Islet precursor cell (in vitro differentiated cells): ENCODE measurements at regions not wholly inside any gene's neighbourhood (a gene's known extent, or its start where the extent isn't known, plus 50 kb on each side); places are given as distances from the start of the nearest gene placed in this dataset.
"Not testable (repeated sequence)": the region's sequence is repeated elsewhere in the genome, so short reads cannot be mapped to it uniquely, and the experiment has no call there.

ENCODE experiments used
- DNase-seq: peaks from one replicate; pipeline ENCODE4 v3.0.0-alpha.2; 2018

DNA sequence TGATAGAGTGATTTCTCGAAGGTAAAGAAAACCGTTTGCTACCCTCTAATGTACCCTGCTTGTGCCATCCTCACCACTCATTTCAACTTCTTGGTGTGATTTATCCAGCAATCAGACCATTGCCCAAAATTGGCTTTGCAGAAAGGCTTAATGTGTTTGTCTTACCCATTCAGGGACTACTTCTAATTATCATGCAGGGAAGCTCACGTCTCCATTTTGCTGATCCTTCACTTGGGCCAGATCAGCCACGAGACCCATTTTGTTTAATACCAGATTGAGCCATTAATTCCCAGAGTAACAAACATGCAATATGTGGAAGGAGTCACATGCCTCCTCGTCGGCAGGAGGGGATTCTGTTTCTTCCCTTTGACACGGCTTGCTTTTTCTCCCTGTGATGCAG lies 51.1 kb upstream of the CRY1 start:
- DNase-seq = no peak

DNA sequence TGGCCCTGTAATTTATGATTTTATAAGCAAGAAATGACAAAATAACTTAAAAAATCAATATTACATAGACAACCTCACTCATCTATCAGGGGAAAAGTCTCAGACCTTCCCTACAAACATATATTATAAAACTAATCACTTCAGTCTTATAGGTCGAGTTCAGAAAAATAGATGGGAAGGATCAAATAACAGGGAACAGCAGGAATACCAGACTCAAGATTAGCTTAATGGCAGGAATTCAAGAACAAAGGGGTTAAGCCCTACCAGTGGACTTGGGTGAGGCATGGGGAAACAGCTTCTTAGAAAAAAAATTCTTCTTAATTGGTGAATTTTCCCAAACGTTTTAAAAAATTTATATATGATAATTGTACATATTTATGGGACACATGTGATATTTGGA lies 51.6 kb upstream of the CRY1 start:
- no peak for DNase-seq

DNA sequence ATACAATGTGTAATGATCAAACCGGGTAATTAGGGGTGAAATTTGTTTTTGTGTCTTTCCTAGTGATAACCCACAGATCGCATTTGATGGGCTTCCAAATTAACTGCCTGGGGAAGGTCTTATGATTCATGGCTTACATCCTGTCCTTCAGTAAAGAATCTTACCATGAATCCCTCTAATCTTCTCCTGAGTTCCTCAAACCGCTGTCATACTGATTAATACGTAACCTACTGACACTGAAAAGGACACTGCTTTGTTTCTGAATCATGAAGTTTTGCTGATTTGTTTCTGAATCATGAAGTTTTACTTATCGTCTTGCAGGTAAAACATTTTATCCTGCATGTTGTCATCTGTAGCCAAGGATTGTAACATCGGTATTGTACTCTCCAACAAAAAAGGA lies 52.0 kb upstream of the CRY1 start:
- DNase-seq = no peak

- DNase-seq = no peak
Measured at GRCh38 chr12:107148107-107148506, 54.8 kb upstream of the CRY1 start.

GRCh38 chr12:107152315-107152714 lies 59.0 kb upstream of the CRY1 start:
- DNase-seq = no peak

GRCh38 chr12:107159384-107159900 lies 66.1 kb upstream of the CRY1 start:
- DNase-seq = no peak

- no peak for DNase-seq
Measured at GRCh38 chr12:107163413-107163812, 70.1 kb upstream of the CRY1 start.

DNA sequence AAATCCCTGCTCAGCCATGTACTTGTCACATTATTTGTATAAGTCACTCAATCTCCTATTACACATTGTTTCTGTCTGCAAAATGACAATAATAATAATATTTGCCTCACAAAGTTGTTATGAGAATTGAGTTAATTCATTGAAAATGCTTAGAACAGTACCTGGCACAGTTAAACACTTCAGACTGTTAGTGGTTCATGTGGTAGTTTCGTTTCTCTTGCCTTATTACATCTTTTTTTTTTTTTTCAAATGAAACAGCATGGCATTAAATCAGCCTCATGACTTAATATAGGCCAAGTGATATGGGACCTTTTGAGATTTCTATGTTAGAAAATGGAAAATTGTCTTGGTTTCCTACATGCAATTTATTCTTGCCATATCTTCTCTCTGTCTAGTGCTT lies 71.0 kb upstream of the CRY1 start:
- no peak for DNase-seq

DNA sequence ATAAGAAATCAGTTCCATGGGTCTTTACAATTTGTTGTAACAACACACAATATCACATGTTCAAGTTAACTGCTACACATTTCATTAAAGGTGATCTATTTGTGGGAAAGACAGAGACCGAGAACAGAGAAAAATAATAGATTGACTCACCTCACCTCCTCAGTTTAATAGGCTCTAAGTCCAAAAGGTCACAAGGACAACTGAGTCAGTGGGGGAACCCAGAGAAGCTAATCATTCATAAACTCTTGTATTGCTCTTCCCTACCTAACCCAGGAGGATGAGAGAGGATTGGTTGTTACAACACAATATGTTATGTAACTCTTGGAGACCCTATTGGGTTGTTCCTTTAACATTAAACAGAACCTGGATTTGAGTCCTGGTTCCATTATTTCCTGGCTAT lies 72.2 kb upstream of the CRY1 start:
- DNase-seq = no peak

- no peak for DNase-seq
Measured at GRCh38 chr12:107167756-107168155, 74.4 kb upstream of the CRY1 start.

GRCh38 chr12:107169200-107169599 lies 75.9 kb upstream of the CRY1 start:
- no peak for DNase-seq

GRCh38 chr12:107178776-107179175 lies 85.4 kb upstream of the CRY1 start:
- no peak for DNase-seq

GRCh38 chr12:107179871-107180270 lies 86.5 kb upstream of the CRY1 start:
- no peak for DNase-seq

DNA sequence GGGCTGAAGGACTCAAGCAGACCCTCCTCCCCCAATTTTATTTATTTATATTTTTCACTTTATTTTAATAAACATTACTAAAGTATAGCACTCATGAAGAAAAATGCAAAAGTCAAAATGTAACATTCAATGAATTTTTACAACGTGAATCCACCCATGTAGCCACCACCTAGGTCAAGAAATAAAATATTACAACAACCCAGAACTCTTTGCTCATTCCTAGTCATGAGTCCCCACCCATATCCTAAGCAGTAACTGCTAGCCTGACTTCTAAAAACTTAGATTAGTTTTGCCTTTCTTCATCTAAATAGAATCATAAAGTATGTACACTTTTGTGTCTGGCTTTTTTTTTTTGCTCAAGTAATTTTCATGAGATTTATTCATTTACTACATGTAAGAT lies 86.9 kb upstream of the CRY1 start:
- no peak for DNase-seq

DNA sequence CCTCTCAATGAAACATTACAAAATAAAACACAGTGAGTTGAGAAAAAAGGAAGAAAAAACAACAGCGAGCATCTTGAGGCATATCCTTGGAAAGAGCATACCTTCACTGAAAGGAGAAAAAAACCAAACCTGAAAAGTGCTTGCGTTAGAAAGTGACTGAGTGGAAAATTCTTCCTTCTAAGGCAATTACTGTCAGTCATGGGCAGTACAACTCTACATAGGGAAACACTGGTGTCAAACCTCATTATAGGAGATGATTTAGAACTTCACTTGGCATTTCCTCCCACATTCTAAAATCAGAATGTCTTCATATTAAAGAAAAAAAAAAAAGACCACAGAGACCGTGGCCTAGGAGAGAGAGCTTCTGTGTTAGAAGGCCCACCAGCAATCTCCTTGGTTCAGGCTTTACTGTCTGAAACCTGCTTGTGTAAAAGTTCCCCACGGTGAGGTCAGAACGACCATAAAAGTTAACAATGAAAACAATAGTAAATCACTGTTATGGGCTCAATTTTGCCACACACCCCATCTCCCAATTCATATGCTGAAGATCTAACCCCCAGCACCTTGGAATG lies 91.1 kb upstream of the CRY1 start:
- no peak for DNase-seq

DNA sequence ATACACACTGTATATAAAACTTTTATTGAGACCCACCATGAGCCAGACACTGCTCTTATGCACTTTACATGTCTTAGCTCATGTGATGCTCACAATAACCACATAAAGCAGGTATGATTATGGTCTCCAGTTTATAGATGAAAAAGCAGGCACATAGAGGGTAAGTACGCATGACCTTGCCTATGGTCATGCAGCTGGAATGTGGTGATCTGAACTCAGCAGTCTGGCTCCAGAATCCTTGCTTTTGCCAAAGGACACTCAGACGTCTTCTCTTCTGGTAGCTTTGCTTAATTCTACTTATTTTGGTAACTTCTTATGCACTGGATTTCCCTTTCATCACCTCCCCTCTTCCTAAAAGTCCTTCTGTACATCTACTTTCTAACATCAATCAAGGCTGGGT lies 103.3 kb upstream of the CRY1 start:
- DNase-seq = no peak

- DNase-seq = no peak
Measured at GRCh38 chr12:107200394-107200793, 107.0 kb upstream of the CRY1 start.

DNA sequence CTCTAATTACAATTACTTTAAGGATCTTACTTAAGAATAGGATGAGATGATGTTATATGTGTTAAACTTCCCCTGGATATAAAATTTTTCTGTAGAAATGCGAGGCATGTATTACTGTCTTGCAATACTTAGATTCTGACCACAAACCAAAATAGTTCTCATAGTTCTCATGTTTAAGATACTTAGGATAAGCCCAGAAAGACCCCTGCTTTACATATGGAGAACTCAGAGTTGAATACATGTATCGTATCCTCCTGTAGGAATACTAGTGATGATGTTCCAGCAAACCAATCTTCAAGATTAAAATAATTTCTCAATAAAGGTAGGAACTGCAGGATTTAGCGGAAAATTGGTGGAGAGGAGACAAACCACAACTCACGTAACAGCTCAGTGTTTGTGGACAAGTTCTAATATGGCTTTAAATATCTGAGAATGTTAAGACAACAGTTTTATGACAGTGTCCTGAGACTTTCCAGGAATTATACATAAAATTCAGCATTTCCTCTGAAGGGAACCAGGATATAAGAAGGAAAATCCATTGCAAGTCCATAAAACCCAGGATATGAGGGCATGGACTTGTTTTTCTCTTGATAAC lies 114.7 kb upstream of the CRY1 start:
- DNase-seq = no peak

GRCh38 chr12:107209700-107210099 lies 116.4 kb upstream of the CRY1 start:
- DNase-seq = not testable (repeated sequence)

DNA sequence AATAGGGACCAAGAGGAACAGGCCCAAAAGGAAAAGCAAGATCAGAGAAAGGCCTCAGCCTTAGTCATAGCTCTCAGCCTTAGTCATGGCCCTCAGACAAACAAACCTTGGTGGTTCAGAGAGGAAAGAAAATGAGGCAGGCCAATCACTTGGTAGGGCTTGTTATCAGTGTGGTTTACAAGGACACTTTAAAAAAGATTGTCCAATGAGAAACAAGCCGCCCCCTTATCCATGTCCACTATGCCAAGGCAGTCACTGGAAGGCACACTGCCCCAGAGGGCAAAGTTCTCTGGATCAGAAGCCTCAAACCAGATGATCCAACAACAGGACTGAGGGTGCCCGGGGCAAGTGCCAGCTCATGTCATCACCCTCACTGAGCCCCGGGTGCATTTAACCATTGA lies 121.0 kb upstream of the CRY1 start:
- DNase-seq = not testable (repeated sequence)

DNA sequence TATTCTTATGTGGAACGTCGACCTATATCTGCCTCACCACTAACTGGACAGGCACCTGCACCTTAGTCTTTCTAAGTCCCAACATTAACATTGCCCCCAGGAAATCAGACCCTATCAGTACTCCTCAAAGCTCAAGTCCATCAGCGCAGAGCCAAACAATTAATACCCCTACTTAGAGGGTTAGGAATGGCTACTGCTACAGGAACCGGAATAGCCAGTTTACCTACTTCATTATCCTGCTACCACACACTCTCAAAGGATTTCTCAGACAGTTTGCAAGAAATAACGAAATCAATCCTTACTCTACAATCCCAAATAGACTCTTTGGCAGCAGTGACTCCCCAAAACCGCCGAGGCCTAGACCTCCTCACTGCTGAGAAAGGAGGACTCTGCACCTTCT lies 123.1 kb upstream of the CRY1 start:
- not testable (repeated sequence) for DNase-seq

- DNase-seq = no peak
Measured at GRCh38 chr12:107219301-107219700, 126.0 kb upstream of the CRY1 start.

DNA sequence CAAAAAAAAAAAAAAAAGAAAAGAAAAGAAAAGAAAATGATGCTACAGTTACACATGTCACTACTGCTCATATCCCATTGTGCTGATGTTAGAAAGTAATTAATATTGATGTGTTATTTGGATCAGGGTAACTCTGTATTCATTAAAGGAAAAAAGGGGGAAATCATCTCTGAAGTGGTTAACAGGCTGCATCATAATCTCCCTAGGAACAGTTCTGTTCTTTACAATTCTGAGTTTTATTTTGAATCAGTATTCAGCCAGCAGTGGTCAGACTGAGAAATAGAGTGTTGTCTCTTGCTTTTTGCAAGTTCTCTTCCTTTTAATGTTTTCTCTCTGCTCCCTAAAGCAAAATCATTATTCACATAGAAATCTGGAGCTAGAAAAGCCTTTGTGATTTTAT lies 128.6 kb upstream of the CRY1 start:
- DNase-seq = no peak

DNA sequence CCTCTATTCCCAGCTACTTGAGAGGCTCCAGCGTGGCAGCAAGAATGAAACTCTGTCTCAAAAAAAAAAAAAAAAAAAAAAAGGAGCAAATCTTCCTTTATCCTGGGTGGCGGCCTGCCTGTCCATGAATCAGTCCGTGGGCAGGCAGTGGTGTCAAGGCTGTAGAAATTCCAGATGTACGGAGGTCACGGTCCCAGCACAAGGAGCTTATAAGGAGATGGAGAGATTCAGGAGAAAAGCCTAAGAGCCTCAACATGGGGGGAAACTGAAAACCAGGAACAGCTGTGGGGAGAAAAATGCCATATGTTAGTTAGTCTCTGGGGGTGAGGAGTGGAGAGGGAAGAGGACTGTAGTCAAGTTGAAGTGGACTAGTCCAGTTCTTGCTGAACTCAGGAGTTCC lies 130.5 kb upstream of the CRY1 start:
- peak; percentile 49 for DNase-seq

DNA sequence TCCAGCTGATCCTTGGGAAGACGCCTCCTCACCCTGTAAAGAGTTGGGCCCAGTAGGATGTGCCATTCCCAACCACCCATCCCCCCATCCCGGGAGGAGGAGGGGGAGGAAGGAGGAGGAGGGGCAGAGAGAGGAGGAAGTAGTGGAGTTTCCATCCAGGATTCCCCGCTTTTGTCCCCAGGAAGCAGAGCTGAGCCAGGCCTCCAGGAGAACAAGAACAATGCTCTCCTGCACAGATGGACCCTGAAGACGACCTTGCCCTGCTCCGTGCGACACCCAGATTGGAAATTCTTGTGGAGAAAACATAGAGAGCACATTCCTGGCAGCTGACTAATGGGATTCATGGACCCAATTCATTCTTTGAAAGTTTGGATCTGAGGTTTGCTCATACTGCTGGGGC lies 132.3 kb upstream of the CRY1 start:
- DNase-seq = peak; percentile 82
